ENCODE measurements at regions not wholly inside any gene's neighbourhood (a gene's known extent, or its start where the extent isn't known, plus 50 kb on each side); places are given as distances from the start of the nearest gene placed in this dataset.

GRCh38 chr12:71024827-71025226 is 104.3 kb upstream of the PTPRR start:
- no peaks in the 10 kb centered on the region for H3K27me3 Mint-ChIP-seq (ENCODE audit: low read depth)
- Histone ChIP-seq H3K23ac (ENCODE audit: insufficient read length, low read depth, low read length) (no peak overlapping the region), H2BK120ac (ENCODE audit: low read depth, low read length, poor library complexity, severe bottlenecking) (no peak overlapping the region), H2BK15ac (ENCODE audit: low read depth, low read length) (no peak overlapping the region), H3K9ac (ENCODE audit: extremely low read depth, insufficient read length, low read length) (no peak overlapping the region), H2BK5ac (ENCODE audit: insufficient read length, low read length) (no peak overlapping the region), H3K23me2 (ENCODE audit: insufficient read length, low read depth, low read length, poor library complexity, severe bottlenecking) (no peaks in the 10 kb centered on the region), H3K18ac (ENCODE audit: insufficient read length, low read depth, low read length) (no peak overlapping the region), H3K27ac (ENCODE audit: insufficient read length, low read depth, low read length) (no peak overlapping the region), H2BK12ac (ENCODE audit: insufficient read length, low read depth, low read length) (no peak overlapping the region), H2AK5ac (ENCODE audit: insufficient read length, low read length) (no peak overlapping the region), H3K56ac (ENCODE audit: insufficient read length, low read depth, low read length) (no peak overlapping the region), H2AFZ (ENCODE audit: low read length) (no peak overlapping the region), H2BK20ac (ENCODE audit: low read depth, low read length, poor library complexity, severe bottlenecking) (no peak overlapping the region), H3K79me1 (ENCODE audit: insufficient read depth, low read depth, low read length, poor library complexity, severe bottlenecking) (no peaks in the 10 kb centered on the region), H3K27me3 (ENCODE audit: insufficient read depth, low read length) (no peaks in the 10 kb centered on the region), H3K14ac (ENCODE audit: insufficient read depth, low read length) (no peak overlapping the region), H4K5ac (ENCODE audit: insufficient read length, low read depth, low read length) (no peak overlapping the region), H3K79me2 (ENCODE audit: insufficient read depth, low read length) (no peaks in the 10 kb centered on the region), H3K4me1 (ENCODE audit: insufficient read depth, low read length) (no peaks in the 10 kb centered on the region; the same call in 1 of the 2 replicates), H3T11ph (ENCODE audit: low read length) (no peak overlapping the region), H3K9me3 (ENCODE audit: control insufficient read depth, low read depth, low read length) (no peaks in the 10 kb centered on the region), H4K20me1 (ENCODE audit: control insufficient read depth, insufficient read depth, insufficient read length) (no peaks in the 10 kb centered on the region), H4K91ac (ENCODE audit: insufficient read length, low read depth, low read length) (no peak overlapping the region), H3K4me2 (ENCODE audit: insufficient read depth, insufficient read length, low read length) (no peak overlapping the region), H4K8ac (replicated peaks; ENCODE audit: insufficient read length, low read depth, low read length) (no peak overlapping the region), H3K4ac (ENCODE audit: low read depth, low read length) (no peak overlapping the region)
- peaks cover 22 to 24% of the 10 kb centered on the region in 2 experiments for H3K4me1 Mint-ChIP-seq
- no peak overlapping the region for H3K4me3 Mint-ChIP-seq
- DNase-seq: no peak
- H3K9me3 Mint-ChIP-seq: no peaks in the 10 kb centered on the region
- TF ChIP-seq, protein P1, sequence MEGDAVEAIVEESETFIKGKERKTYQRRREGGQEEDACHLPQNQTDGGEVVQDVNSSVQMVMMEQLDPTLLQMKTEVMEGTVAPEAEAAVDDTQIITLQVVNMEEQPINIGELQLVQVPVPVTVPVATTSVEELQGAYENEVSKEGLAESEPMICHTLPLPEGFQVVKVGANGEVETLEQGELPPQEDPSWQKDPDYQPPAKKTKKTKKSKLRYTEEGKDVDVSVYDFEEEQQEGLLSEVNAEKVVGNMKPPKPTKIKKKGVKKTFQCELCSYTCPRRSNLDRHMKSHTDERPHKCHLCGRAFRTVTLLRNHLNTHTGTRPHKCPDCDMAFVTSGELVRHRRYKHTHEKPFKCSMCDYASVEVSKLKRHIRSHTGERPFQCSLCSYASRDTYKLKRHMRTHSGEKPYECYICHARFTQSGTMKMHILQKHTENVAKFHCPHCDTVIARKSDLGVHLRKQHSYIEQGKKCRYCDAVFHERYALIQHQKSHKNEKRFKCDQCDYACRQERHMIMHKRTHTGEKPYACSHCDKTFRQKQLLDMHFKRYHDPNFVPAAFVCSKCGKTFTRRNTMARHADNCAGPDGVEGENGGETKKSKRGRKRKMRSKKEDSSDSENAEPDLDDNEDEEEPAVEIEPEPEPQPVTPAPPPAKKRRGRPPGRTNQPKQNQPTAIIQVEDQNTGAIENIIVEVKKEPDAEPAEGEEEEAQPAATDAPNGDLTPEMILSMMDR (conservative IDR thresholded peaks at IDR 0.05): no peak
- H3K27ac Mint-ChIP-seq: no peak overlapping the region
- no peaks in the 10 kb centered on the region for H3K36me3 Mint-ChIP-seq (ENCODE audit: insufficient read depth in 1 of 3, low read depth in 3 of 3)
- WGBS (ENCODE audit: extremely low coverage, insufficient read length, low lambda C conversion rate): no CpG with 5 or more reads among the region's 2 CpGs

All from H9 (cell line).